ENCODE measurements at regions not wholly inside any gene's neighbourhood (a gene's known extent, or its start where the extent isn't known, plus 50 kb on each side); places are given as distances from the start of the nearest gene placed in this dataset.

GRCh38 chr11:109798521-109798920, 294.7 kb upstream of the ZC3H12C start:
- H3K36me3 ChIP-seq (ENCODE audit: insufficient read depth, low read length) = no peaks in the 10 kb centered on the region
- no peak overlapping the region for H3K27ac Mint-ChIP-seq
- no peak for DNase-seq
- H3K27me3 ChIP-seq (ENCODE audit: insufficient read depth, low read length) = no peaks in the 10 kb centered on the region
- H3K9me3 Mint-ChIP-seq = peaks cover 0 to 6% (median 0%) of the 10 kb centered on the region in 8 donors
- H3K4me3 Mint-ChIP-seq = no peak overlapping the region
- H3K36me3 Mint-ChIP-seq = no peaks in the 10 kb centered on the region
- H3K9me3 ChIP-seq (ENCODE audit: control insufficient read depth in 1 of 2, low read length in 2 of 2) = no peaks in the 10 kb centered on the region
- H3K4me1 Mint-ChIP-seq = no peaks in the 10 kb centered on the region
- no peaks in the 10 kb centered on the region for H3K27me3 Mint-ChIP-seq
- H3K27ac ChIP-seq (ENCODE audit: low read depth, low read length) = no peak overlapping the region
- ChIA-PET CTCF (ENCODE audit: partially characterized antibody) (no interaction called here), POLR2A (ENCODE audit: partially characterized antibody) (no interaction called here)
- no peaks in the 10 kb centered on the region for H3K4me1 ChIP-seq (ENCODE audit: insufficient read depth, low read length)
- intact Hi-C loops (cut with micrococcal nuclease) = no loop called here
- H3K4me3 ChIP-seq (ENCODE audit: low read length in 2 of 2) = no peak overlapping the region

- Histone ChIP-seq H3K36me3 (ENCODE audit: insufficient read depth, low read length) (no peaks in the 10 kb centered on the region), H3K9me3 (ENCODE audit: control insufficient read depth in 1 of 2, low read length in 2 of 2) (no peaks in the 10 kb centered on the region), H3K27ac (ENCODE audit: low read depth, low read length) (no peak overlapping the region), H3K4me1 (ENCODE audit: insufficient read depth, low read length) (no peaks in the 10 kb centered on the region), H3K27me3 (ENCODE audit: insufficient read depth, low read length) (no peaks in the 10 kb centered on the region), H3K4me3 (ENCODE audit: low read length in 2 of 2) (no peak overlapping the region)
- ChIA-PET CTCF (ENCODE audit: partially characterized antibody) (no interaction called here), POLR2A (ENCODE audit: partially characterized antibody) (no interaction called here)
- Mint-ChIP-seq H3K36me3 (no peaks in the 10 kb centered on the region), H3K9me3 (peaks cover 0 to 9% (median 0%) of the 10 kb centered on the region in 8 donors), H3K27ac (no peak overlapping the region), H3K4me3 (no peak overlapping the region), H3K4me1 (no peaks in the 10 kb centered on the region), H3K27me3 (no peaks in the 10 kb centered on the region)
- DNase-seq = no peak
- intact Hi-C loops (cut with micrococcal nuclease) = no loop called here
Observed at GRCh38 chr11:109799604-109800003, 293.6 kb upstream of the ZC3H12C start.

GRCh38 chr11:109804911-109805310, 288.3 kb upstream of the ZC3H12C start:
- Mint-ChIP-seq H3K4me3 (no peak overlapping the region), H3K27ac (no peak overlapping the region)
- DNase-seq = no peak

GRCh38 chr11:109806205-109806604, 287.0 kb upstream of the ZC3H12C start:
- no peaks in the 10 kb centered on the region for H3K27me3 Mint-ChIP-seq
- DNase-seq = no peak
- Histone ChIP-seq H3K9me3 (ENCODE audit: control insufficient read depth in 1 of 2, low read length in 2 of 2) (no peaks in the 10 kb centered on the region), H3K36me3 (ENCODE audit: insufficient read depth, low read length) (no peaks in the 10 kb centered on the region), H3K4me3 (ENCODE audit: low read length in 2 of 2) (no peak overlapping the region), H3K4me1 (ENCODE audit: insufficient read depth, low read length) (no peaks in the 10 kb centered on the region), H3K27me3 (ENCODE audit: insufficient read depth, low read length) (no peaks in the 10 kb centered on the region), H3K27ac (ENCODE audit: low read depth, low read length) (no peak overlapping the region)
- CTCF ChIA-PET (ENCODE audit: partially characterized antibody) = no interaction called here
- H3K27ac Mint-ChIP-seq = no peak overlapping the region
- intact Hi-C loops (cut with micrococcal nuclease) = no loop called here
- no peak overlapping the region for H3K4me3 Mint-ChIP-seq
- POLR2A ChIA-PET (ENCODE audit: partially characterized antibody) = no interaction called here
- no peaks in the 10 kb centered on the region for H3K36me3 Mint-ChIP-seq
- H3K9me3 Mint-ChIP-seq = peaks cover 0 to 15% (median 5%) of the 10 kb centered on the region in 8 donors
- H3K4me1 Mint-ChIP-seq = no peaks in the 10 kb centered on the region

More at GRCh38 chr11:109804911-109805310, 288.3 kb upstream of the ZC3H12C start:
- Mint-ChIP-seq H3K27me3 (no peaks in the 10 kb centered on the region), H3K4me1 (no peaks in the 10 kb centered on the region), H3K36me3 (no peaks in the 10 kb centered on the region), H3K9me3 (peaks cover 0 to 15% (median 6%) of the 10 kb centered on the region in 8 donors)
- ChIA-PET CTCF (ENCODE audit: partially characterized antibody) (no interaction called here), POLR2A (ENCODE audit: partially characterized antibody) (no interaction called here)
- no peak overlapping the region for H3K4me3 ChIP-seq (ENCODE audit: low read length in 2 of 2)
- H3K27me3 ChIP-seq (ENCODE audit: insufficient read depth, low read length) = no peaks in the 10 kb centered on the region
- H3K9me3 ChIP-seq (ENCODE audit: control insufficient read depth in 1 of 2, low read length in 2 of 2) = no peaks in the 10 kb centered on the region
- intact Hi-C loops (cut with micrococcal nuclease) = no loop called here
- no peaks in the 10 kb centered on the region for H3K4me1 ChIP-seq (ENCODE audit: insufficient read depth, low read length)
- no peaks in the 10 kb centered on the region for H3K36me3 ChIP-seq (ENCODE audit: insufficient read depth, low read length)
- no peak overlapping the region for H3K27ac ChIP-seq (ENCODE audit: low read depth, low read length)

GRCh38 chr11:109808569-109808968, 284.6 kb upstream of the ZC3H12C start:
- Histone ChIP-seq H3K9me3 (ENCODE audit: control insufficient read depth in 1 of 2, low read length in 2 of 2) (no peaks in the 10 kb centered on the region), H3K4me1 (ENCODE audit: insufficient read depth, low read length) (no peaks in the 10 kb centered on the region), H3K36me3 (ENCODE audit: insufficient read depth, low read length) (no peaks in the 10 kb centered on the region), H3K27ac (ENCODE audit: low read depth, low read length) (no peak overlapping the region), H3K27me3 (ENCODE audit: insufficient read depth, low read length) (no peaks in the 10 kb centered on the region), H3K4me3 (ENCODE audit: low read length in 2 of 2) (no peak overlapping the region)
- Mint-ChIP-seq H3K9me3 (peaks cover 2 to 12% (median 5%) of the 10 kb centered on the region in 8 donors), H3K4me3 (no peak overlapping the region), H3K4me1 (no peaks in the 10 kb centered on the region), H3K36me3 (no peaks in the 10 kb centered on the region), H3K27ac (no peak overlapping the region), H3K27me3 (peaks cover 0 to 1% of the 10 kb centered on the region in 2 donors)
- intact Hi-C loops (cut with micrococcal nuclease) = no loop called here
- CTCF ChIA-PET (ENCODE audit: partially characterized antibody) = no interaction called here
- no peak for DNase-seq
- POLR2A ChIA-PET (ENCODE audit: partially characterized antibody) = no interaction called here

GRCh38 chr11:109814824-109815223, 278.4 kb upstream of the ZC3H12C start:
- no peak overlapping the region for H3K4me3 Mint-ChIP-seq
- ChIA-PET POLR2A (ENCODE audit: partially characterized antibody) (no interaction called here), CTCF (ENCODE audit: partially characterized antibody) (no interaction called here)
- intact Hi-C loops (cut with micrococcal nuclease) = no loop called here
- Histone ChIP-seq H3K4me1 (ENCODE audit: insufficient read depth, low read length) (no peaks in the 10 kb centered on the region), H3K36me3 (ENCODE audit: insufficient read depth, low read length) (no peaks in the 10 kb centered on the region), H3K27ac (ENCODE audit: low read depth, low read length) (no peak overlapping the region), H3K4me3 (ENCODE audit: low read length in 2 of 2) (no peak overlapping the region), H3K9me3 (ENCODE audit: control insufficient read depth in 1 of 2, low read length in 2 of 2) (no peaks in the 10 kb centered on the region), H3K27me3 (ENCODE audit: insufficient read depth, low read length) (no peaks in the 10 kb centered on the region)
- peaks cover 0 to 4% (median 0%) of the 10 kb centered on the region in 8 donors for H3K9me3 Mint-ChIP-seq
- no peaks in the 10 kb centered on the region for H3K36me3 Mint-ChIP-seq
- DNase-seq = no peak
- H3K27me3 Mint-ChIP-seq = peaks cover 0 to 1% of the 10 kb centered on the region in 2 donors
- peaks cover 0 to 11% (median 3%) of the 10 kb centered on the region in 4 donors for H3K4me1 Mint-ChIP-seq
- H3K27ac Mint-ChIP-seq = no peak overlapping the region

- no peak overlapping the region for H3K27ac Mint-ChIP-seq
- no peak overlapping the region for H3K4me3 ChIP-seq (ENCODE audit: low read length in 2 of 2)
- DNase-seq = no peak
- POLR2A ChIA-PET (ENCODE audit: partially characterized antibody) = no interaction called here
- H3K27me3 Mint-ChIP-seq = peaks cover 0 to 1% of the 10 kb centered on the region in 2 donors
- H3K4me1 ChIP-seq (ENCODE audit: insufficient read depth, low read length) = no peaks in the 10 kb centered on the region
- CTCF ChIA-PET (ENCODE audit: partially characterized antibody) = no interaction called here
- peaks cover 0 to 4% (median 0%) of the 10 kb centered on the region in 8 donors for H3K9me3 Mint-ChIP-seq
- H3K4me1 Mint-ChIP-seq = peaks cover 0 to 11% (median 3%) of the 10 kb centered on the region in 4 donors
- H3K36me3 Mint-ChIP-seq = no peaks in the 10 kb centered on the region
- H3K4me3 Mint-ChIP-seq = no peak overlapping the region
- no peaks in the 10 kb centered on the region for H3K27me3 ChIP-seq (ENCODE audit: insufficient read depth, low read length)
- intact Hi-C loops (cut with micrococcal nuclease) = no loop called here
- no peaks in the 10 kb centered on the region for H3K9me3 ChIP-seq (ENCODE audit: control insufficient read depth in 1 of 2, low read length in 2 of 2)
- no peak overlapping the region for H3K27ac ChIP-seq (ENCODE audit: low read depth, low read length)
- H3K36me3 ChIP-seq (ENCODE audit: insufficient read depth, low read length) = no peaks in the 10 kb centered on the region
Observed at GRCh38 chr11:109815500-109816150, 277.6 kb upstream of the ZC3H12C start.

Data from CD4-positive, alpha-beta memory T cell (primary cell).